Astrocyte (in vitro differentiated cells and primary cell): ENCODE measurements at regions not wholly inside any gene's neighbourhood (a gene's known extent, or its start where the extent isn't known, plus 50 kb on each side); places are given as distances from the start of the nearest gene placed in this dataset.

ENCODE experiments used
- DNase-seq: peaks from one replicate; pipeline ENCODE4 v3.0.0-alpha.2; 2010; ENCODE audit warnings: low read depth
- FAIRE-seq: peaks from 2 replicates; lab custom pipeline; 2011; peaks lifted over from hg19 to GRCh38; lab: Jason Lieb, UNC
- H2AFZ ChIP-seq: 2 replicates; pipeline ENCODE4 v1.6.0; 2012; ENCODE audit warnings: low read depth, low read length, inconsistent platforms
- H3K27ac ChIP-seq: 2 replicates; pipeline ENCODE4 v1.5.1; 2011; ENCODE audit warnings: low read depth, low read length, inconsistent platforms
- H3K27me3 ChIP-seq: 2 replicates; pipeline ENCODE4 v1.6.0; 2011; ENCODE audit warnings: low read length, inconsistent platforms; ENCODE audit not compliant: insufficient read depth
- H3K36me3 ChIP-seq: 2 replicates; pipeline ENCODE4 v1.5.1; 2011; ENCODE audit warnings: low read length, inconsistent platforms; ENCODE audit not compliant: insufficient read depth
- H3K4me1 ChIP-seq: 2 replicates; pipeline ENCODE4 v1.5.1; 2011; ENCODE audit warnings: low read length, inconsistent platforms; ENCODE audit not compliant: insufficient read depth
- H3K4me2 ChIP-seq: 2 replicates; pipeline ENCODE4 v1.6.0; 2012; ENCODE audit warnings: low read length, inconsistent platforms
- H3K4me3 ChIP-seq: 2 replicates; pipeline ENCODE4 v1.5.1; 2011; ENCODE audit warnings: low read depth, mild to moderate bottlenecking, low read length, inconsistent platforms; ENCODE audit not compliant: insufficient read depth
- H3K79me2 ChIP-seq: 2 replicates; pipeline ENCODE4 v1.6.0; 2012; ENCODE audit warnings: mild to moderate bottlenecking, low read length, inconsistent platforms; ENCODE audit not compliant: insufficient read depth
- H3K9ac ChIP-seq: 2 replicates; pipeline ENCODE4 v1.6.0; 2012; ENCODE audit warnings: mild to moderate bottlenecking, low read length, inconsistent platforms
- H3K9me3 ChIP-seq: 2 replicates; pipeline ENCODE4 v1.5.1; 2012; ENCODE audit warnings: low read depth, mild to moderate bottlenecking, low read length, inconsistent platforms; ENCODE audit not compliant: insufficient read depth
- H4K20me1 ChIP-seq: 2 replicates; pipeline ENCODE4 v1.6.0; 2012; ENCODE audit warnings: low read length, inconsistent platforms; ENCODE audit not compliant: insufficient read depth
- H3K27ac Mint-ChIP-seq: one replicate; pipeline ENCODE4 v1.8.0; 2021; ENCODE audit warnings: mild to moderate bottlenecking, mixed read lengths; ENCODE audit not compliant: unreplicated experiment
- H3K27me3 Mint-ChIP-seq: one replicate; pipeline ENCODE4 v1.8.0; 2021; ENCODE audit warnings: low read depth, mixed read lengths; ENCODE audit not compliant: unreplicated experiment
- H3K36me3 Mint-ChIP-seq: one replicate; pipeline ENCODE4 v1.8.0; 2021; ENCODE audit warnings: low read depth, mixed read lengths; ENCODE audit not compliant: unreplicated experiment
- H3K4me1 Mint-ChIP-seq: one replicate; pipeline ENCODE4 v1.8.0; 2021; ENCODE audit warnings: low read depth, mixed read lengths; ENCODE audit not compliant: unreplicated experiment
- H3K4me3 Mint-ChIP-seq: one replicate; pipeline ENCODE4 v1.8.0; 2021; ENCODE audit warnings: mild to moderate bottlenecking, moderate library complexity, mixed read lengths; ENCODE audit not compliant: unreplicated experiment
- H3K9me3 Mint-ChIP-seq: one replicate; pipeline ENCODE4 v1.8.0; 2021; ENCODE audit warnings: mild to moderate bottlenecking, mixed read lengths; ENCODE audit not compliant: unreplicated experiment
- EZH2 ChIP-seq: IDR thresholded peaks from 2 replicates; pipeline ENCODE4 v1.6.1; 2012; ENCODE audit warnings: mild to moderate bottlenecking, low read length, inconsistent platforms; ENCODE audit not compliant: insufficient read depth
- TF ChIP-seq, protein P1 (sequence below): IDR thresholded peaks from 2 replicates; pipeline ENCODE4 v1.5.1; 2011; ENCODE audit warnings: low read depth, mild to moderate bottlenecking, inconsistent platforms, low read length, moderate library complexity; ENCODE audit not compliant: insufficient read depth

DNA sequence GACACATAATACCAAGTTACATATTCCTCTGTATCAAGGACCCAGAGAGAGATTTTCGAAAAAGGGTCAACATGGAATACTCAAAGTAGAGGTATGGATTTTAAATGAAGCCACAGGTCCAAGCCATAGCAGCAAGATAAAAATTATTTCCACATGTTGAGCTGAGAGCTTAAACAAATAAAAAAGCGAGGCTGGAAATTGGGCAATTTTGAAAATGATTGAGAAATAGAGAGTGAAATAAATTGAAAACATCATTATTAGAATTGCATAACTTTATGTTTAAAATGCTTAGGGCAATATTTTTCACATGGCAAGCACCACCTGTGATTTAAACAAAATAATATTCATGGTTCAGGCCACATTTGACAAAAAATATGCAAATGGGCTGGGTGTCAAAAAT lies 1251.0 kb upstream of the USP15 start:
- TF ChIP-seq, protein P1, sequence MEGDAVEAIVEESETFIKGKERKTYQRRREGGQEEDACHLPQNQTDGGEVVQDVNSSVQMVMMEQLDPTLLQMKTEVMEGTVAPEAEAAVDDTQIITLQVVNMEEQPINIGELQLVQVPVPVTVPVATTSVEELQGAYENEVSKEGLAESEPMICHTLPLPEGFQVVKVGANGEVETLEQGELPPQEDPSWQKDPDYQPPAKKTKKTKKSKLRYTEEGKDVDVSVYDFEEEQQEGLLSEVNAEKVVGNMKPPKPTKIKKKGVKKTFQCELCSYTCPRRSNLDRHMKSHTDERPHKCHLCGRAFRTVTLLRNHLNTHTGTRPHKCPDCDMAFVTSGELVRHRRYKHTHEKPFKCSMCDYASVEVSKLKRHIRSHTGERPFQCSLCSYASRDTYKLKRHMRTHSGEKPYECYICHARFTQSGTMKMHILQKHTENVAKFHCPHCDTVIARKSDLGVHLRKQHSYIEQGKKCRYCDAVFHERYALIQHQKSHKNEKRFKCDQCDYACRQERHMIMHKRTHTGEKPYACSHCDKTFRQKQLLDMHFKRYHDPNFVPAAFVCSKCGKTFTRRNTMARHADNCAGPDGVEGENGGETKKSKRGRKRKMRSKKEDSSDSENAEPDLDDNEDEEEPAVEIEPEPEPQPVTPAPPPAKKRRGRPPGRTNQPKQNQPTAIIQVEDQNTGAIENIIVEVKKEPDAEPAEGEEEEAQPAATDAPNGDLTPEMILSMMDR: no peak
- Histone ChIP-seq H3K27me3 (no peaks in the 10 kb centered on the region), H4K20me1 (no peaks in the 10 kb centered on the region), H2AFZ (no peak overlapping the region), H3K4me1 (no peaks in the 10 kb centered on the region), H3K79me2 (no peaks in the 10 kb centered on the region), H3K27ac (no peak overlapping the region), H3K36me3 (no peaks in the 10 kb centered on the region), H3K9me3 (no peaks in the 10 kb centered on the region), H3K4me3 (no peak overlapping the region), H3K9ac (no peak overlapping the region), H3K4me2 (no peak overlapping the region)
- Mint-ChIP-seq H3K27ac (no peak overlapping the region), H3K9me3 (no peaks in the 10 kb centered on the region), H3K4me1 (no peaks in the 10 kb centered on the region), H3K36me3 (no peaks in the 10 kb centered on the region), H3K27me3 (no peaks in the 10 kb centered on the region), H3K4me3 (no peak overlapping the region)
- FAIRE-seq: no peak
- DNase-seq: no peak

DNA sequence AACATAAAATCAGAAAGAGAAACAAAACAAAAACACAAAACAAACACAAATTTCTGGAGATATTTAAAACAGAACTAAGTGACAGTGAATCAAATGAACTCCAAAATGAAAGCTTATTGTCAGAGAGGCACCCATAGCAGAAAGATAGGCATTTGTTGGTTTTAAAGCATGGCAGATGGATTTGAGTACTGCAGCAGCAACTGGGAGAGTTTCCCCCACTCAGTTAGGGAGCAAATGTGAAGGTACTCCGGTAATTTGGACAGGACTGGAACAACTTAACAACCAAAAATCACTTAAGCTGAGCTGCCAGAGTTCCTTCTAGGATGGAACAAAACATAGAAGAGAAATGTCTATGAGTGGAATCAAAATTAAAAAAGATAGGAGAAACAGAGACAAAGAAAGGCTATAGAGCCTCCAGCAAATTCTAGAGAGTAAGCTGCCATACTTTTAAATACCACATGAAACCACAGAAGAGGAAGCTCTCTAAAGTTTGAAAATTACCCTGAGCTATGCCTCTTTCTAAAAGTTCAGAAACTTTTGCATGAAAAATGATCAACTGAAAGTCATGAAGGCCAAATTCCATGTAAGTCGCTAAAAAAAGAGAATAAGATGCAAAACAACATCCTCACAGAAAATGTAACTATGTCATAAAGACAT lies 1248.3 kb upstream of the USP15 start:
- DNase-seq (no peak), FAIRE-seq (no peak)
- Histone ChIP-seq H3K4me3 (no peak overlapping the region), H3K27me3 (no peaks in the 10 kb centered on the region), H3K4me1 (no peaks in the 10 kb centered on the region), H3K4me2 (no peak overlapping the region), H3K9me3 (no peaks in the 10 kb centered on the region), H3K79me2 (no peaks in the 10 kb centered on the region), H3K9ac (no peak overlapping the region), H3K27ac (no peak overlapping the region), H2AFZ (no peak overlapping the region), H4K20me1 (no peaks in the 10 kb centered on the region), H3K36me3 (no peaks in the 10 kb centered on the region)
- Mint-ChIP-seq H3K27ac (no peak overlapping the region), H3K4me1 (no peaks in the 10 kb centered on the region), H3K27me3 (no peaks in the 10 kb centered on the region), H3K36me3 (no peaks in the 10 kb centered on the region), H3K9me3 (no peaks in the 10 kb centered on the region), H3K4me3 (no peak overlapping the region)
- no peak for TF ChIP-seq EZH2
- TF ChIP-seq, protein P1: no peak

DNA sequence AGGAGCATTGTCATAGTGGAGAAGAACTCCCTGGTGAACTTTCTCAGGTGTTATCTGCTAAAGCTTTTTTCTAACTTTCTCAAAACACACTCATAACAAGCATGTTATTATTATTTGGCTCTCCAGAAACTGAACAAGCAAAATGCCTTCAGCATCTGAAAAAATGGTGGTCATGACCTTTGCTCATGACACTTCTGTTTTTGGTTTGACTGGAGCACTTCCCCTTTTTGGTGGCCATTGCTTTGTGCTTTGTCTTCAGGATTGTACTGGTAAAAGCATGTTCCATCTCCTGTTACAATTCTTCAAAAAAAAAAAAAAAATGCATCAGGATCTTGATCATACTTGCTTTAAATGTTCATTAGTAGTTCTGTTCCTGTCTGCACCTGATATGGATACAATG lies 1241.6 kb upstream of the USP15 start:
- no peaks in the 10 kb centered on the region for H3K9me3 Mint-ChIP-seq
- no peaks in the 10 kb centered on the region for H3K36me3 ChIP-seq
- no peak overlapping the region for H3K4me3 ChIP-seq
- FAIRE-seq (no peak), DNase-seq (no peak)
- no peak overlapping the region for H3K4me2 ChIP-seq
- no peak overlapping the region for H2AFZ ChIP-seq
- no peak overlapping the region for H3K27ac ChIP-seq
- H3K9ac ChIP-seq: no peak overlapping the region
- no peaks in the 10 kb centered on the region for H4K20me1 ChIP-seq
- no peak for TF ChIP-seq EZH2
- TF ChIP-seq, protein P1: no peak
- H3K9me3 ChIP-seq: peaks cover 5% of the 10 kb centered on the region
- H3K27me3 Mint-ChIP-seq: no peaks in the 10 kb centered on the region
- no peak overlapping the region for H3K27ac Mint-ChIP-seq
- no peaks in the 10 kb centered on the region for H3K4me1 Mint-ChIP-seq
- H3K4me3 Mint-ChIP-seq: no peak overlapping the region
- no peaks in the 10 kb centered on the region for H3K27me3 ChIP-seq
- no peaks in the 10 kb centered on the region for H3K36me3 Mint-ChIP-seq
- H3K4me1 ChIP-seq: no peaks in the 10 kb centered on the region
- H3K79me2 ChIP-seq: no peaks in the 10 kb centered on the region
